NB4 (cell line): ENCODE measurements at regions not wholly inside any gene's neighbourhood (a gene's known extent, or its start where the extent isn't known, plus 50 kb on each side); places are given as distances from the start of the nearest gene placed in this dataset.

Experiments
- MYC ChIP-seq: IDR thresholded peaks from 2 replicates; pipeline ENCODE4 v1.6.1; 2011; ENCODE audit warnings: low read depth, low read length
- POLR2A ChIP-seq: IDR thresholded peaks from 2 replicates; pipeline ENCODE4 v1.6.1; 2011; ENCODE audit warnings: mild to moderate bottlenecking; ENCODE audit not compliant: insufficient read length; ENCODE audit errors: extremely low read depth
- TF ChIP-seq, protein P1 (sequence below): IDR thresholded peaks from one replicate; pipeline ENCODE4 v1.5.1; 2012; ENCODE audit warnings: low read depth, low read length
- TF ChIP-seq, protein P2 (sequence below): IDR thresholded peaks from 2 replicates; pipeline ENCODE4 v1.6.1; 2011; ENCODE audit warnings: low read depth, low read length

DNA sequence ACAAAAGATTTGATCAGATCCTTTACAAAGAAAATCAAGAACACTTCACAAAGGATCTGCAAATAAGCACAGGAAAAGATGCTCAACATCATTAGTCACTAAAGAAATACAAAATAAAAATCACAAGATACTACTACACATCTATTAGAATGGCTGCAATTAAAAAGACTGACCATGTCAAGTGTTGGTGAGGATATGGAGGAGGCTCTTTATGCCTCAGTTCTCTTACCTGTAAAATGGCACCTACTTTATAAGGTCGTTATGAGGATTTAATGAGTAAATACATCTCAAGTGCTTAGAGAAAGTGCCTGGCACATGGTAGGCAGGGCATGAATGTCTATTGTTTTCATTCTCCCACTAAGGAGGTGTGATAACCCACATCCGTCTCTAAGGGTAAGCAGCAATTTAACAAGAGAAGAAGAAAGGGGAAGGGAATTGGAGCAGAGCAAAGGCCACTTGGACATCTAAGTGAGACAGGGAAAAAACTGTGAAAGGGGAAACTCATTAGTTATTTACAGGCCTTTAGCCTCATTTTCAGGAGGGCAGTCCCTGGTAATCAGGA lies 157.5 kb upstream of the NFE2L3 start:
- TF ChIP-seq MYC (no peak), POLR2A (no peak)
- TF ChIP-seq, protein P1, sequence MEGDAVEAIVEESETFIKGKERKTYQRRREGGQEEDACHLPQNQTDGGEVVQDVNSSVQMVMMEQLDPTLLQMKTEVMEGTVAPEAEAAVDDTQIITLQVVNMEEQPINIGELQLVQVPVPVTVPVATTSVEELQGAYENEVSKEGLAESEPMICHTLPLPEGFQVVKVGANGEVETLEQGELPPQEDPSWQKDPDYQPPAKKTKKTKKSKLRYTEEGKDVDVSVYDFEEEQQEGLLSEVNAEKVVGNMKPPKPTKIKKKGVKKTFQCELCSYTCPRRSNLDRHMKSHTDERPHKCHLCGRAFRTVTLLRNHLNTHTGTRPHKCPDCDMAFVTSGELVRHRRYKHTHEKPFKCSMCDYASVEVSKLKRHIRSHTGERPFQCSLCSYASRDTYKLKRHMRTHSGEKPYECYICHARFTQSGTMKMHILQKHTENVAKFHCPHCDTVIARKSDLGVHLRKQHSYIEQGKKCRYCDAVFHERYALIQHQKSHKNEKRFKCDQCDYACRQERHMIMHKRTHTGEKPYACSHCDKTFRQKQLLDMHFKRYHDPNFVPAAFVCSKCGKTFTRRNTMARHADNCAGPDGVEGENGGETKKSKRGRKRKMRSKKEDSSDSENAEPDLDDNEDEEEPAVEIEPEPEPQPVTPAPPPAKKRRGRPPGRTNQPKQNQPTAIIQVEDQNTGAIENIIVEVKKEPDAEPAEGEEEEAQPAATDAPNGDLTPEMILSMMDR = no peak
- TF ChIP-seq, protein P2, sequence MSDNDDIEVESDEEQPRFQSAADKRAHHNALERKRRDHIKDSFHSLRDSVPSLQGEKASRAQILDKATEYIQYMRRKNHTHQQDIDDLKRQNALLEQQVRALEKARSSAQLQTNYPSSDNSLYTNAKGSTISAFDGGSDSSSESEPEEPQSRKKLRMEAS = no peak
